ENCODE measurements at regions not wholly inside any gene's neighbourhood (a gene's known extent, or its start where the extent isn't known, plus 50 kb on each side); places are given as distances from the start of the nearest gene placed in this dataset.

DNA sequence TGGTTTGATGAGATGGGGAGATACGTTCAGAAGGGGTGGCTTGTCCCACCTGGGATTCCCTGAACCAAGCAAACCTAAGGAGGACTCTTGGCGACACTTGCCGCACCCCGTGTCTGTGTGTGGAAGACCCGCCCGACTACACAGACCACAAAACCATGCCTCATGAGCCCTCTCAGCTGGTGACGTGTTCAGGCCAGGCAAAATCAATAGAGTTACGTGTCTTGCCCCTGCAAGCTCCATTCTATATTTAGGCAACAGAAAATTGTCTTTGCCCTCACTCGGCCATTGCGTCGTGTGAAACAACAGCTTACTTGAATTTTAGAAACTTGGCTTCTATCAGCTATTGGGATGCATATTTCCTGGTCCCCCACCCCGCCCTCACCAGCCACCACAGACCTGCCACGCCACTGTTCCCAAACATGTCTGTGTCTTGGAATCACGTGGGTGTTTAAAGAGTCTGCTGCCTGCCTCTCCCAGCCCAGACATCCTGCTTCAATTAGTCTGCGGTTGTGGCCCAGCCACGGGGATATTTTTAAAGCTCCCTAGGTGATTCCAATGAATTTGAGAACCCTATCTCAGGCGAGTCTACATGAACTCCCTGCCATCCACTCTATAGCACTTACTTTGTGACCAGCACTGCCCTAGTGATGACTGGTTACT, 279.2 kb upstream of the EXOC2 start:
- H3K27me3 ChIP-seq (replicated peaks; ENCODE audit: control insufficient read depth, insufficient read depth, low read length), result no peaks in the 10 kb centered on the region
- no peaks in the 10 kb centered on the region for H3K4me1 ChIP-seq
- Mint-ChIP-seq H3K36me3 (ENCODE audit: insufficient read depth, unreplicated experiment) (no peaks in the 10 kb centered on the region), H3K27me3 (ENCODE audit: insufficient read depth, unreplicated experiment) (no peaks in the 10 kb centered on the region), H3K4me3 (ENCODE audit: unreplicated experiment) (no peak overlapping the region), H3K9me3 (ENCODE audit: unreplicated experiment) (peaks cover 25% of the 10 kb centered on the region), H3K4me1 (ENCODE audit: low read depth, unreplicated experiment) (no peaks in the 10 kb centered on the region), H3K27ac (ENCODE audit: unreplicated experiment) (no peak overlapping the region)
- intact Hi-C loops (cut with micrococcal nuclease; ENCODE audit: unreplicated experiment), result no loop called here
- H3K36me3 ChIP-seq (ENCODE audit: control insufficient read depth, insufficient read depth, low read length), result no peaks in the 10 kb centered on the region
- TF ChIP-seq, protein P1, sequence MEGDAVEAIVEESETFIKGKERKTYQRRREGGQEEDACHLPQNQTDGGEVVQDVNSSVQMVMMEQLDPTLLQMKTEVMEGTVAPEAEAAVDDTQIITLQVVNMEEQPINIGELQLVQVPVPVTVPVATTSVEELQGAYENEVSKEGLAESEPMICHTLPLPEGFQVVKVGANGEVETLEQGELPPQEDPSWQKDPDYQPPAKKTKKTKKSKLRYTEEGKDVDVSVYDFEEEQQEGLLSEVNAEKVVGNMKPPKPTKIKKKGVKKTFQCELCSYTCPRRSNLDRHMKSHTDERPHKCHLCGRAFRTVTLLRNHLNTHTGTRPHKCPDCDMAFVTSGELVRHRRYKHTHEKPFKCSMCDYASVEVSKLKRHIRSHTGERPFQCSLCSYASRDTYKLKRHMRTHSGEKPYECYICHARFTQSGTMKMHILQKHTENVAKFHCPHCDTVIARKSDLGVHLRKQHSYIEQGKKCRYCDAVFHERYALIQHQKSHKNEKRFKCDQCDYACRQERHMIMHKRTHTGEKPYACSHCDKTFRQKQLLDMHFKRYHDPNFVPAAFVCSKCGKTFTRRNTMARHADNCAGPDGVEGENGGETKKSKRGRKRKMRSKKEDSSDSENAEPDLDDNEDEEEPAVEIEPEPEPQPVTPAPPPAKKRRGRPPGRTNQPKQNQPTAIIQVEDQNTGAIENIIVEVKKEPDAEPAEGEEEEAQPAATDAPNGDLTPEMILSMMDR (IDR thresholded peaks at IDR 0.05; ENCODE audit: insufficient read depth in 1 of 2, low read depth in 1 of 2, low read length in 1 of 2, severe bottlenecking in 1 of 2, unreplicated experiment in 1 of 2), result no peak
- DNase-seq, result no peak
- BruUV-seq (replicated peaks), result no TSS peak
- POLR2A ChIA-PET, result no interaction called here
- peaks cover 10% of the 10 kb centered on the region for H3K9me3 ChIP-seq
- H3K4me3 ChIP-seq (ENCODE audit: low read depth, low read length), result no peak overlapping the region
- CTCF ChIA-PET, result no interaction called here

DNA sequence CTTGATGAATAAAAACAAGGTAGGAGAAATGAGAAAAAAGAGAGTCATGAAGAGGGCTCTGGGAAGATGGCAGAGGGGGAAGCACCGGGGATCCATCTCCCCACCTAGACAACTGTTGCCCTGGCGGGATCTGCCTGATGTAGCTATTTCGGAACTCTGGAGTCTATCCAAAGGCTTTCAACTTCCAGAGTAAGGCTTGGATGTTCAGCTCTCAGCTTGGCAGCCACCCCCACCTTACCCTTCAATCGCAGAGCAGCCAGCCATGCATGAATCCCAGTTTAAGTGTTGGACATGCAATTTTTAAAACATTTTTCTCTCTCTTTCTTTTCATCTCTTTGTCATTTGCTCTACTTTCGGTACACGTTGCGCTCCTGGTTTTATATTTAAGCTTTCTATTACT, 275.9 kb upstream of the EXOC2 start:
- H3K36me3 Mint-ChIP-seq (ENCODE audit: insufficient read depth, unreplicated experiment), result no peaks in the 10 kb centered on the region
- intact Hi-C loops (cut with micrococcal nuclease; ENCODE audit: unreplicated experiment), result no loop called here

DNA sequence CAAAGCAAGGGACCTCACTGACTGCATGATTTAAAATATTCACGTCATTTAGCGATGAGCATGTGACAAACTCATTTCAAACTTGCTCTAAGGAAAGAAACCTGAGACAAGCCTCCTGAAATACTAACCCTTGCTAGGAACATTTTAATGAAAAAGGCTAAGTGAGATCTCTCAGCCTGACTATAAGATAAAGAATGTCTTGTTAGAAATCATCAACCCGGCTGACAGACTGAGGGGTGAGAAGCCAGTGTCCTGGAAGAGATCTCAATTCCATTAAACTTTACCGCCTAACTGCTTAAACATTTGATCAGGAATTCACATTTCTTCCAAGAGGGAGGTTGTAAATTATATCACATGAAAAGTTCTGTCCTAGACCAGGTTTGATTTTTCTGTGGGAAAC, 274.8 kb upstream of the EXOC2 start:
- H3K27ac Mint-ChIP-seq (ENCODE audit: unreplicated experiment), result no peak overlapping the region
- no peaks in the 10 kb centered on the region for H3K27me3 Mint-ChIP-seq (ENCODE audit: insufficient read depth, unreplicated experiment)
- no peak overlapping the region for H3K4me3 ChIP-seq (ENCODE audit: low read depth, low read length)
- no peaks in the 10 kb centered on the region for H3K36me3 Mint-ChIP-seq (ENCODE audit: insufficient read depth, unreplicated experiment)
- H3K4me1 ChIP-seq, result no peaks in the 10 kb centered on the region
- ChIA-PET CTCF (no interaction called here), POLR2A (no interaction called here)
- intact Hi-C loops (cut with micrococcal nuclease; ENCODE audit: unreplicated experiment), result no loop called here
- no peaks in the 10 kb centered on the region for H3K27me3 ChIP-seq (replicated peaks; ENCODE audit: control insufficient read depth, insufficient read depth, low read length)
- peaks cover 16% of the 10 kb centered on the region for H3K4me1 Mint-ChIP-seq (ENCODE audit: low read depth, unreplicated experiment)
- BruUV-seq (replicated peaks), result no TSS peak
- H3K4me3 Mint-ChIP-seq (ENCODE audit: unreplicated experiment), result no peak overlapping the region
- H3K9me3 ChIP-seq, result no peaks in the 10 kb centered on the region
- H3K9me3 Mint-ChIP-seq (ENCODE audit: unreplicated experiment), result peaks cover 2% of the 10 kb centered on the region
- TF ChIP-seq, protein P1 (IDR thresholded peaks at IDR 0.05; ENCODE audit: insufficient read depth in 1 of 2, low read depth in 1 of 2, low read length in 1 of 2, severe bottlenecking in 1 of 2, unreplicated experiment in 1 of 2), result no peak
- H3K36me3 ChIP-seq (ENCODE audit: control insufficient read depth, insufficient read depth, low read length), result no peaks in the 10 kb centered on the region
- DNase-seq, result no peak

More for the DNA sequence above, 275.9 kb upstream of the EXOC2 start:
- ChIA-PET CTCF (no interaction called here), POLR2A (no interaction called here)
- H3K36me3 ChIP-seq (ENCODE audit: control insufficient read depth, insufficient read depth, low read length), result no peaks in the 10 kb centered on the region
- H3K4me1 ChIP-seq, result no peaks in the 10 kb centered on the region
- no peaks in the 10 kb centered on the region for H3K9me3 ChIP-seq
- no peak overlapping the region for H3K4me3 ChIP-seq (ENCODE audit: low read depth, low read length)
- no TSS peak for BruUV-seq (replicated peaks)
- no peak overlapping the region for H3K27ac Mint-ChIP-seq (ENCODE audit: unreplicated experiment)
- no peak for DNase-seq
- no peaks in the 10 kb centered on the region for H3K9me3 Mint-ChIP-seq (ENCODE audit: unreplicated experiment)
- H3K4me3 Mint-ChIP-seq (ENCODE audit: unreplicated experiment), result no peak overlapping the region
- no peaks in the 10 kb centered on the region for H3K27me3 Mint-ChIP-seq (ENCODE audit: insufficient read depth, unreplicated experiment)
- TF ChIP-seq, protein P1 (IDR thresholded peaks at IDR 0.05; ENCODE audit: insufficient read depth in 1 of 2, low read depth in 1 of 2, low read length in 1 of 2, severe bottlenecking in 1 of 2, unreplicated experiment in 1 of 2), result no peak
- no peaks in the 10 kb centered on the region for H3K27me3 ChIP-seq (replicated peaks; ENCODE audit: control insufficient read depth, insufficient read depth, low read length)
- H3K4me1 Mint-ChIP-seq (ENCODE audit: low read depth, unreplicated experiment), result peaks cover 5% of the 10 kb centered on the region
